A673 (cell line): ENCODE measurements at regions not wholly inside any gene's neighbourhood (a gene's known extent, or its start where the extent isn't known, plus 50 kb on each side); places are given as distances from the start of the nearest gene placed in this dataset.

Source experiments
- EZH2 ChIP-seq: fragments of 200-600 bp; sonication (generic); IDR thresholded peaks from 2 replicates; pipeline ENCODE4 v1.6.1; 2017; ENCODE audit warnings: borderline replicate concordance, low read depth, mild to moderate bottlenecking, mixed read lengths, antibody characterized with exemption, low read length; ENCODE audit not compliant: poor library complexity, severe bottlenecking
- TF ChIP-seq, protein P1 (sequence below): fragments of 300-800, 200-600 bp; sonication (generic); conservative IDR thresholded peaks from 2 replicates; pipeline ENCODE4 v1.5.1; 2017; ENCODE audit warnings: low read depth, mild to moderate bottlenecking, antibody characterized with exemption, low read length, moderate library complexity, mixed read lengths

GRCh38 chr13:86909318-86909717 is 761.9 kb upstream of the SLITRK5 start:
- TF ChIP-seq, protein P1, sequence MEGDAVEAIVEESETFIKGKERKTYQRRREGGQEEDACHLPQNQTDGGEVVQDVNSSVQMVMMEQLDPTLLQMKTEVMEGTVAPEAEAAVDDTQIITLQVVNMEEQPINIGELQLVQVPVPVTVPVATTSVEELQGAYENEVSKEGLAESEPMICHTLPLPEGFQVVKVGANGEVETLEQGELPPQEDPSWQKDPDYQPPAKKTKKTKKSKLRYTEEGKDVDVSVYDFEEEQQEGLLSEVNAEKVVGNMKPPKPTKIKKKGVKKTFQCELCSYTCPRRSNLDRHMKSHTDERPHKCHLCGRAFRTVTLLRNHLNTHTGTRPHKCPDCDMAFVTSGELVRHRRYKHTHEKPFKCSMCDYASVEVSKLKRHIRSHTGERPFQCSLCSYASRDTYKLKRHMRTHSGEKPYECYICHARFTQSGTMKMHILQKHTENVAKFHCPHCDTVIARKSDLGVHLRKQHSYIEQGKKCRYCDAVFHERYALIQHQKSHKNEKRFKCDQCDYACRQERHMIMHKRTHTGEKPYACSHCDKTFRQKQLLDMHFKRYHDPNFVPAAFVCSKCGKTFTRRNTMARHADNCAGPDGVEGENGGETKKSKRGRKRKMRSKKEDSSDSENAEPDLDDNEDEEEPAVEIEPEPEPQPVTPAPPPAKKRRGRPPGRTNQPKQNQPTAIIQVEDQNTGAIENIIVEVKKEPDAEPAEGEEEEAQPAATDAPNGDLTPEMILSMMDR: no peak
- no peak for TF ChIP-seq EZH2
